ENCODE measurements at regions not wholly inside any gene's neighbourhood (a gene's known extent, or its start where the extent isn't known, plus 50 kb on each side); places are given as distances from the start of the nearest gene placed in this dataset.

GRCh38 chr15:100722551-100723314 is 120.3 kb downstream of the ASB7 start:
- TF ChIP-seq CEBPB (IDR thresholded peaks at IDR 0.05; ENCODE audit: low read depth, low read length) (no peak), RAD21 (IDR thresholded peaks at IDR 0.05 in 1 of 2, conservative IDR thresholded peaks at IDR 0.05 in 1 of 2; ENCODE audit: low read depth in 2 of 2, low read length in 2 of 2) (no peak), CTCF (IDR thresholded peaks at IDR 0.05; ENCODE audit: control extremely low read depth in 1 of 3, insufficient read depth in 1 of 3, low read depth in 1 of 3, low read length in 3 of 3) (no peak), TEAD4 (IDR thresholded peaks at IDR 0.05; ENCODE audit: low read depth, low read length) (no peak), MAFK (IDR thresholded peaks at IDR 0.05; ENCODE audit: low read depth, low read length) (no peak), TAF1 (IDR thresholded peaks at IDR 0.05; ENCODE audit: low read depth, low read length) (no peak), EZH2 (IDR thresholded peaks at IDR 0.05; ENCODE audit: low read depth, low read length, severe bottlenecking) (no peak), YY1 (IDR thresholded peaks at IDR 0.05; ENCODE audit: low read depth, low read length) (no peak), KDM1A (IDR thresholded peaks at IDR 0.05; ENCODE audit: borderline replicate concordance, low read length) (no peak), EP300 (IDR thresholded peaks at IDR 0.05; ENCODE audit: borderline replicate concordance in 1 of 2, low read depth in 2 of 2, low read length in 2 of 2) (no peak), MAX (IDR thresholded peaks at IDR 0.05) (no peak)

All from H1 (cell line).